ENCODE measurements at regions not wholly inside any gene's neighbourhood (a gene's known extent, or its start where the extent isn't known, plus 50 kb on each side); places are given as distances from the start of the nearest gene placed in this dataset.

- TF ChIP-seq, protein P1, sequence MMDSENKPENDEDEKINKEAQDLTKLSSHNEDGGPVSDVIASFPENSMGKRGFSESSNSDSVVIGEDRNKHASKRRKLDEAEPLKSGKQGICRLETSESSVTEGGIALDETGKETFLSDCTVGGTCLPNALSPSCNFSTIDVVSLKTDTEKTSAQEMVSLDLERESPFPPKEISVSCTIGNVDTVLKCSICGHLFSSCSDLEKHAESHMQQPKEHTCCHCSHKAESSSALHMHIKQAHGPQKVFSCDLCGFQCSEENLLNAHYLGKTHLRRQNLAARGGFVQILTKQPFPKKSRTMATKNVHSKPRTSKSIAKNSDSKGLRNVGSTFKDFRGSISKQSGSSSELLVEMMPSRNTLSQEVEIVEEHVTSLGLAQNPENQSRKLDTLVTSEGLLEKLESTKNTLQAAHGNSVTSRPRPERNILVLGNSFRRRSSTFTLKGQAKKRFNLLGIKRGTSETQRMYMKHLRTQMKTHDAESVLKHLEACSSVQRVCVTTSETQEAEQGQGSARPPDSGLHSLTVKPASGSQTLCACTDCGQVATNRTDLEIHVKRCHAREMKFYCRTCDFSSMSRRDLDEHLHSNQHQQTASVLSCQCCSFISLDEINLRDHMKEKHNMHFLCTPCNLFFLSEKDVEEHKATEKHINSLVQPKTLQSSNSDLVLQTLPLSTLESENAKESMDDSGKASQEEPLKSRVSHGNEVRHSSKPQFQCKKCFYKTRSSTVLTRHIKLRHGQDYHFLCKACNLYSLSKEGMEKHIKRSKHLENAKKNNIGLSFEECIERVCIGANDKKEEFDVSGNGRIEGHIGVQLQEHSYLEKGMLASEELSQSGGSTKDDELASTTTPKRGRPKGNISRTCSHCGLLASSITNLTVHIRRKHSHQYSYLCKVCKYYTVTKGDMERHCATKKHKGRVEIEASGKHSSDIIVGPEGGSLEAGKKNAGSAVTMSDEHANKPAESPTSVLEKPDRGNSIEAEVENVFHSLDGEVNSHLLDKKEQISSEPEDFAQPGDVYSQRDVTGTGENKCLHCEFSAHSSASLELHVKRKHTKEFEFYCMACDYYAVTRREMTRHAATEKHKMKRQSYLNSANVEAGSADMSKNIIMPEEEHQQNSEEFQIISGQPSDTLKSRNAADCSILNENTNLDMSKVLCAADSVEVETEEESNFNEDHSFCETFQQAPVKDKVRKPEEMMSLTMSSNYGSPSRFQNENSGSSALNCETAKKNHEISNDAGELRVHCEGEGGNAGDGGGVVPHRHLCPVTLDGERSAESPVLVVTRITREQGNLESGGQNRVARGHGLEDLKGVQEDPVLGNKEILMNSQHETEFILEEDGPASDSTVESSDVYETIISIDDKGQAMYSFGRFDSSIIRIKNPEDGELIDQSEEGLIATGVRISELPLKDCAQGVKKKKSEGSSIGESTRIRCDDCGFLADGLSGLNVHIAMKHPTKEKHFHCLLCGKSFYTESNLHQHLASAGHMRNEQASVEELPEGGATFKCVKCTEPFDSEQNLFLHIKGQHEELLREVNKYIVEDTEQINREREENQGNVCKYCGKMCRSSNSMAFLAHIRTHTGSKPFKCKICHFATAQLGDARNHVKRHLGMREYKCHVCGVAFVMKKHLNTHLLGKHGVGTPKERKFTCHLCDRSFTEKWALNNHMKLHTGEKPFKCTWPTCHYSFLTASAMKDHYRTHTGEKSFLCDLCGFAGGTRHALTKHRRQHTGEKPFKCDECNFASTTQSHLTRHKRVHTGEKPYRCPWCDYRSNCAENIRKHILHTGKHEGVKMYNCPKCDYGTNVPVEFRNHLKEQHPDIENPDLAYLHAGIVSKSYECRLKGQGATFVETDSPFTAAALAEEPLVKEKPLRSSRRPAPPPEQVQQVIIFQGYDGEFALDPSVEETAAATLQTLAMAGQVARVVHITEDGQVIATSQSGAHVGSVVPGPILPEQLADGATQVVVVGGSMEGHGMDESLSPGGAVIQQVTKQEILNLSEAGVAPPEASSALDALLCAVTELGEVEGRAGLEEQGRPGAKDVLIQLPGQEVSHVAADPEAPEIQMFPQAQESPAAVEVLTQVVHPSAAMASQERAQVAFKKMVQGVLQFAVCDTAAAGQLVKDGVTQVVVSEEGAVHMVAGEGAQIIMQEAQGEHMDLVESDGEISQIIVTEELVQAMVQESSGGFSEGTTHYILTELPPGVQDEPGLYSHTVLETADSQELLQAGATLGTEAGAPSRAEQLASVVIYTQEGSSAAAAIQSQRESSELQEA (CRISPR knock-in tag; IDR thresholded peaks at IDR 0.05; ENCODE audit: not compliant biosample characterization), result no peak
Observed at GRCh38 chr6:150791717-150792116, 73.8 kb upstream of the MTHFD1L start (continued).

GRCh38 chr6:150797949-150798348 lies 67.6 kb upstream of the MTHFD1L start:
- no peak overlapping the region for H3K4me2 ChIP-seq (ENCODE audit: low read depth, low read length)
- ChIA-PET POLR2A (no interaction called here), CTCF (ENCODE audit: low intra/inter-chr PET ratio, low total read pairs) (no interaction called here)
- H3K9ac ChIP-seq (ENCODE audit: insufficient read depth, low read depth, low read length), result no peak overlapping the region
- no peaks in the 10 kb centered on the region for H3K36me3 ChIP-seq (replicated peaks in 1 of 2; ENCODE audit: control insufficient read depth in 1 of 2, insufficient read depth in 2 of 2, low read length in 2 of 2)
- H3K27ac ChIP-seq (ENCODE audit: extremely low read length, insufficient read depth, low read length), result no peak overlapping the region
- WGBS (ENCODE audit: low lambda C conversion rate), result 4% methylated on average over 1 of the region's 1 CpG
- ATAC-seq (no peak), FAIRE-seq (no peak), DNase-seq (ENCODE audit: low spot score) (no peak)
- no peak overlapping the region for H3K4me3 ChIP-seq (replicated peaks in 1 of 3; ENCODE audit: insufficient read depth in 1 of 3, low read depth in 2 of 3, low read length in 3 of 3)
- TF ChIP-seq JUN (CRISPR knock-in tag; IDR thresholded peaks at IDR 0.05) (no peak), YEATS2 (CRISPR knock-in tag; IDR thresholded peaks at IDR 0.05; ENCODE audit: borderline replicate concordance) (no peak), STAG1 (CRISPR knock-in tag; IDR thresholded peaks at IDR 0.05) (no peak), HMG20A (CRISPR knock-in tag; IDR thresholded peaks at IDR 0.05; ENCODE audit: borderline replicate concordance) (no peak), KDM4B (CRISPR knock-in tag; IDR thresholded peaks at IDR 0.05) (no peak), ATF1 (CRISPR knock-in tag; IDR thresholded peaks at IDR 0.05) (no peak), ZNF747 (CRISPR knock-in tag; IDR thresholded peaks at IDR 0.05; ENCODE audit: borderline replicate concordance) (no peak), TOE1 (CRISPR knock-in tag; IDR thresholded peaks at IDR 0.05) (no peak), EHMT2 (IDR thresholded peaks at IDR 0.05; ENCODE audit: borderline replicate concordance, low read depth, low read length) (no peak), ZNF17 (CRISPR knock-in tag; IDR thresholded peaks at IDR 0.05) (no peak), HOXA5 (CRISPR knock-in tag; IDR thresholded peaks at IDR 0.05) (no peak), ZNF121 (CRISPR knock-in tag; IDR thresholded peaks at IDR 0.05) (no peak)
- TF ChIP-seq, protein P2, sequence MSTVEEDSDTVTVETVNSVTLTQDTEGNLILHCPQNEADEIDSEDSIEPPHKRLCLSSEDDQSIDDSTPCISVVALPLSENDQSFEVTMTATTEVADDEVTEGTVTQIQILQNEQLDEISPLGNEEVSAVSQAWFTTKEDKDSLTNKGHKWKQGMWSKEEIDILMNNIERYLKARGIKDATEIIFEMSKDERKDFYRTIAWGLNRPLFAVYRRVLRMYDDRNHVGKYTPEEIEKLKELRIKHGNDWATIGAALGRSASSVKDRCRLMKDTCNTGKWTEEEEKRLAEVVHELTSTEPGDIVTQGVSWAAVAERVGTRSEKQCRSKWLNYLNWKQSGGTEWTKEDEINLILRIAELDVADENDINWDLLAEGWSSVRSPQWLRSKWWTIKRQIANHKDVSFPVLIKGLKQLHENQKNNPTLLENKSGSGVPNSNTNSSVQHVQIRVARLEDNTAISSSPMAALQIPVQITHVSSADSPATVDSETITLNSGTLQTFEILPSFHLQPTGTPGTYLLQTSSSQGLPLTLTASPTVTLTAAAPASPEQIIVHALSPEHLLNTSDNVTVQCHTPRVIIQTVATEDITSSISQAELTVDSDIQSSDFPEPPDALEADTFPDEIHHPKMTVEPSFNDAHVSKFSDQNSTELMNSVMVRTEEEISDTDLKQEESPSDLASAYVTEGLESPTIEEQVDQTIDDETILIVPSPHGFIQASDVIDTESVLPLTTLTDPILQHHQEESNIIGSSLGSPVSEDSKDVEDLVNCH (CRISPR knock-in tag; IDR thresholded peaks at IDR 0.05), result no peak
- H3K9me3 ChIP-seq (ENCODE audit: low read length), result no peaks in the 10 kb centered on the region
- in situ Hi-C loops (cut with HindIII; ENCODE audit: extremely low pct_ligation_motif_present, low pct_unique_long_range_greater_than_20kb), result no loop called here
- no peaks in the 10 kb centered on the region for H4K20me1 ChIP-seq (ENCODE audit: insufficient read depth, low read length)
- no TSS peak for BruUV-seq (replicated peaks)
- no peaks in the 10 kb centered on the region for H3K4me1 ChIP-seq (ENCODE audit: insufficient read depth, low read length)
- peaks cover 3 to 17% of the 10 kb centered on the region in 2 experiments; a peak in 4 of 5 replicates for H3K27me3 ChIP-seq (ENCODE audit: control insufficient read depth in 1 of 2, insufficient read depth in 2 of 2, low read length in 2 of 2)
- intact Hi-C loops (cut with micrococcal nuclease; ENCODE audit: unreplicated experiment), result no loop called here
- H2AFZ ChIP-seq (ENCODE audit: low read length), result no peak overlapping the region
- H3K79me2 ChIP-seq (ENCODE audit: insufficient read depth, low read length), result no peaks in the 10 kb centered on the region

Measured in HepG2 (cell line).